Vagina (tissue), 2 donors: ENCODE measurements at regions not wholly inside any gene's neighbourhood (a gene's known extent, or its start where the extent isn't known, plus 50 kb on each side); places are given as distances from the start of the nearest gene placed in this dataset.

Experiments used
- DNase-seq, 2 donors: peaks; one replicate each; pipeline ENCODE4 v3.0.0-alpha.2; 2017; ENCODE audit errors: extremely low spot score in 2 of 2
- H3K27ac ChIP-seq: fragments of 200-600 bp; sonication (generic); one replicate; pipeline ENCODE4 v1.5.1; 2019
- H3K27me3 ChIP-seq: fragments of 200-600 bp; sonication (generic); one replicate; pipeline ENCODE4 v1.5.1; 2019
- H3K36me3 ChIP-seq, 2 donors: fragments of 200-600 bp; sonication (generic); one replicate each; pipeline ENCODE4 v1.5.1; 2017 to 2019
- H3K4me1 ChIP-seq: fragments of 200-600 bp; sonication (generic); one replicate; pipeline ENCODE4 v1.5.1; 2019
- H3K4me3 ChIP-seq, 2 donors: fragments of 200-600 bp; sonication (generic); 1 replicate in 1 of 2; 2 replicates in 1 of 2; pipeline ENCODE4 v1.5.1; 2016 to 2019
- H3K9me3 ChIP-seq: fragments of 200-600 bp; sonication (generic); one replicate; pipeline ENCODE4 v1.5.1; 2019
- CTCF ChIP-seq, 3 experiments: fragments of 450-650 bp in 2 of 3; fragments of 200-600 bp in 1 of 3; sonication (generic) in 1 of 3; IDR thresholded peaks; one replicate each; pipeline ENCODE4 v1.5.1; 2017 to 2019; ENCODE audit warnings: antibody characterized with exemption in 3 of 3, mild to moderate bottlenecking in 2 of 3, moderate library complexity in 2 of 3
- POLR2A ChIP-seq, 2 donors: fragments of 450-650 bp; IDR thresholded peaks; one replicate each; pipeline ENCODE4 v1.6.1; 2017; ENCODE audit warnings: antibody characterized with exemption in 2 of 2, mild to moderate bottlenecking in 2 of 2, moderate library complexity in 2 of 2
- POLR2AphosphoS5 ChIP-seq, 2 donors: sonication (generic); formaldehyde crosslinking; IDR thresholded peaks; one replicate each; pipeline ENCODE4 v1.9.0; 2017; ENCODE audit warnings: antibody characterized with exemption in 2 of 2, mild to moderate bottlenecking in 2 of 2, low read depth in 1 of 2; ENCODE audit not compliant: insufficient read depth in 1 of 2
- intact Hi-C: fragments of 100-400 bp; cut with DNase I; formaldehyde crosslinking; loops from one replicate; pipeline ENCODE4 v1.15.1; 2023

- H3K27me3 ChIP-seq = no peaks in the 10 kb centered on the region
- no peaks in the 10 kb centered on the region for H3K4me1 ChIP-seq
- H3K27ac ChIP-seq = no peak overlapping the region
- H3K36me3 ChIP-seq = no peaks in the 10 kb centered on the region
- H3K4me3 ChIP-seq = no peak overlapping the region
- no peak for DNase-seq
- TF ChIP-seq POLR2A (IDR thresholded peaks at IDR 0.05) (no peak), CTCF (IDR thresholded peaks at IDR 0.05) (no peak), POLR2AphosphoS5 (IDR thresholded peaks at IDR 0.05; ENCODE audit: insufficient read depth in 1 of 2, low read depth in 1 of 2) (no peak)
- intact Hi-C loops = no loop called here
- no peaks in the 10 kb centered on the region for H3K9me3 ChIP-seq
Measured at GRCh38 chr18:68267583-68267982, 447.3 kb downstream of the TMX3 start.

- DNase-seq = no peak
- Histone ChIP-seq H3K36me3 (no peaks in the 10 kb centered on the region), H3K9me3 (no peaks in the 10 kb centered on the region), H3K27ac (no peak overlapping the region), H3K27me3 (no peaks in the 10 kb centered on the region), H3K4me3 (no peak overlapping the region), H3K4me1 (no peaks in the 10 kb centered on the region)
- intact Hi-C loops = no loop called here
- TF ChIP-seq POLR2AphosphoS5 (IDR thresholded peaks at IDR 0.05; ENCODE audit: insufficient read depth in 1 of 2, low read depth in 1 of 2) = no peak
- no peak for TF ChIP-seq POLR2A (IDR thresholded peaks at IDR 0.05)
- TF ChIP-seq CTCF (IDR thresholded peaks at IDR 0.05) = no peak
Measured at GRCh38 chr18:68263481-68263880, 451.4 kb downstream of the TMX3 start.

- no peak overlapping the region for H3K4me3 ChIP-seq
- no peaks in the 10 kb centered on the region for H3K9me3 ChIP-seq
- no peak overlapping the region for H3K27ac ChIP-seq
- no peaks in the 10 kb centered on the region for H3K36me3 ChIP-seq
- H3K4me1 ChIP-seq = no peaks in the 10 kb centered on the region
- intact Hi-C loops = no loop called here
- TF ChIP-seq CTCF (IDR thresholded peaks at IDR 0.05) (no peak), POLR2AphosphoS5 (IDR thresholded peaks at IDR 0.05; ENCODE audit: insufficient read depth in 1 of 2, low read depth in 1 of 2) (no peak), POLR2A (IDR thresholded peaks at IDR 0.05) (no peak)
- no peaks in the 10 kb centered on the region for H3K27me3 ChIP-seq
- DNase-seq = no peak
Measured at GRCh38 chr18:68262690-68263294, 452.1 kb downstream of the TMX3 start.

- intact Hi-C loops = no loop called here
- H3K27me3 ChIP-seq = no peaks in the 10 kb centered on the region
- H3K4me1 ChIP-seq = no peaks in the 10 kb centered on the region
- no peaks in the 10 kb centered on the region for H3K9me3 ChIP-seq
- no peak overlapping the region for H3K27ac ChIP-seq
- no peak for DNase-seq
- H3K36me3 ChIP-seq = no peaks in the 10 kb centered on the region
- no peak overlapping the region for H3K4me3 ChIP-seq
- no peak for TF ChIP-seq POLR2A (IDR thresholded peaks at IDR 0.05)
- TF ChIP-seq CTCF (IDR thresholded peaks at IDR 0.05) = no peak
- no peak for TF ChIP-seq POLR2AphosphoS5 (IDR thresholded peaks at IDR 0.05; ENCODE audit: insufficient read depth in 1 of 2, low read depth in 1 of 2)
Measured at GRCh38 chr18:68256418-68257067, 458.4 kb downstream of the TMX3 start.

- Histone ChIP-seq H3K27me3 (no peaks in the 10 kb centered on the region), H3K36me3 (no peaks in the 10 kb centered on the region), H3K9me3 (no peaks in the 10 kb centered on the region), H3K27ac (no peak overlapping the region), H3K4me1 (no peaks in the 10 kb centered on the region), H3K4me3 (no peak overlapping the region)
- no peak for TF ChIP-seq POLR2AphosphoS5 (IDR thresholded peaks at IDR 0.05; ENCODE audit: insufficient read depth in 1 of 2, low read depth in 1 of 2)
- no peak for TF ChIP-seq CTCF (IDR thresholded peaks at IDR 0.05)
- TF ChIP-seq POLR2A (IDR thresholded peaks at IDR 0.05) = no peak
- intact Hi-C loops = no loop called here
- DNase-seq = no peak
Measured at GRCh38 chr18:68244786-68245185, 470.1 kb downstream of the TMX3 start.
